AG09319 (cell line): ENCODE measurements at regions not wholly inside any gene's neighbourhood (a gene's known extent, or its start where the extent isn't known, plus 50 kb on each side); places are given as distances from the start of the nearest gene placed in this dataset.

Experiments
- DNase-seq: peaks from one replicate; pipeline ENCODE4 v3.0.0-alpha.2; 2010; ENCODE audit warnings: low read depth; ENCODE audit errors: extremely low read depth
- TF ChIP-seq, protein P1 (sequence below): IDR thresholded peaks from 2 replicates; pipeline ENCODE4 v1.5.1; 2011; ENCODE audit warnings: low read depth, mild to moderate bottlenecking, inconsistent platforms, low read length, moderate library complexity

GRCh38 chr9:79384501-79384900, 187.3 kb upstream of the TLE4 start:
- DNase-seq, result no peak
- TF ChIP-seq, protein P1, sequence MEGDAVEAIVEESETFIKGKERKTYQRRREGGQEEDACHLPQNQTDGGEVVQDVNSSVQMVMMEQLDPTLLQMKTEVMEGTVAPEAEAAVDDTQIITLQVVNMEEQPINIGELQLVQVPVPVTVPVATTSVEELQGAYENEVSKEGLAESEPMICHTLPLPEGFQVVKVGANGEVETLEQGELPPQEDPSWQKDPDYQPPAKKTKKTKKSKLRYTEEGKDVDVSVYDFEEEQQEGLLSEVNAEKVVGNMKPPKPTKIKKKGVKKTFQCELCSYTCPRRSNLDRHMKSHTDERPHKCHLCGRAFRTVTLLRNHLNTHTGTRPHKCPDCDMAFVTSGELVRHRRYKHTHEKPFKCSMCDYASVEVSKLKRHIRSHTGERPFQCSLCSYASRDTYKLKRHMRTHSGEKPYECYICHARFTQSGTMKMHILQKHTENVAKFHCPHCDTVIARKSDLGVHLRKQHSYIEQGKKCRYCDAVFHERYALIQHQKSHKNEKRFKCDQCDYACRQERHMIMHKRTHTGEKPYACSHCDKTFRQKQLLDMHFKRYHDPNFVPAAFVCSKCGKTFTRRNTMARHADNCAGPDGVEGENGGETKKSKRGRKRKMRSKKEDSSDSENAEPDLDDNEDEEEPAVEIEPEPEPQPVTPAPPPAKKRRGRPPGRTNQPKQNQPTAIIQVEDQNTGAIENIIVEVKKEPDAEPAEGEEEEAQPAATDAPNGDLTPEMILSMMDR, result no peak

- TF ChIP-seq, protein P1, result no peak
- no peak for DNase-seq
Measured at GRCh38 chr9:79387101-79387835, 184.5 kb upstream of the TLE4 start.

- no peak for DNase-seq
- TF ChIP-seq, protein P1, result no peak
Measured at GRCh38 chr9:79390077-79390698, 181.6 kb upstream of the TLE4 start.

DNA sequence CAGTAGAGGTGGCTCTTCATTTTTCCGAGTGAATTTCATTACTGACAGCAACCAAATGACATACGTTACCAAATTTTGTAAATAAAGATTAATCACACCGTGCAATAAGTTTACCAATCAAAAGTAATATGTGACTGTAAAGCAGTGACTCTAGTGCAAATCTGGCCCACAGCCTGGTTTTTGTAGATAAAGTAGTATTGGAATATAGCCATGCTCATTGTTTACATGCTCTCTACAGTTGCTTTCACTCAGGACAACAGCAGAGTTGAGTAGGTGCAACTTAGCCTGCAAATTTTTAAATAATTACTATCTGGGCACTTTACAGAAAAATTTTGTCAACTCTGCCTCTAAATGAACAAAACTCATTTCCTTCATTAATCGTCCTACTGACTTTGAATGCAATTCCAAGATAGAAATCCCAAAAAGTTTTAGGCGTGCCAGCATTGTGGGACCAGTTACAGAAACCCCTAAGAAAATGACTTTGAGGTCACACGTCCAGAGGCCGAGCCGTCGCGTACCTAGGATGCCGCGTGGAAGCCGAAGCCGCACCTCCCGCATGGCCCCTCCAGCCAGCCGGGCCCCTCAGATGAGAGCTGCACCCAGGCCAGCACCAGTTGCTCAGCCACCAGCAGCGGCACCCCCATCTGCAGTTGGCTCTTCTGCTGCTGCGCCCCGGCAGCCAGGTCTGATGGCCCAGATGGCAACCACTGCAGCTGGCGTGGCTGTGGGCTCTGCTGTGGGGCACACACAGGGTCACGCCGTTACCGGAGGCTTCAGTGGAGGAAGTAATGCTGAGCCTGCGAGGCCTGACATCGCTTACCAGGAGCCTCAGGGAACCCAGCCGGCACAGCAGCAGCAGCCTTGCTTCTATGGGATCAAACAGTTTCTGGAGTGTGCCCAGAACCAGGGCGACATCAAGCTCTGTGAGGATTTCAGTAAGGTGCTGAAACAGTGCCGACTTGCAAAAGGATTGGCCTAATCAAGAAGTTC, 180.7 kb upstream of the TLE4 start:
- TF ChIP-seq, protein P1, result no peak
- DNase-seq, result no peak

DNA sequence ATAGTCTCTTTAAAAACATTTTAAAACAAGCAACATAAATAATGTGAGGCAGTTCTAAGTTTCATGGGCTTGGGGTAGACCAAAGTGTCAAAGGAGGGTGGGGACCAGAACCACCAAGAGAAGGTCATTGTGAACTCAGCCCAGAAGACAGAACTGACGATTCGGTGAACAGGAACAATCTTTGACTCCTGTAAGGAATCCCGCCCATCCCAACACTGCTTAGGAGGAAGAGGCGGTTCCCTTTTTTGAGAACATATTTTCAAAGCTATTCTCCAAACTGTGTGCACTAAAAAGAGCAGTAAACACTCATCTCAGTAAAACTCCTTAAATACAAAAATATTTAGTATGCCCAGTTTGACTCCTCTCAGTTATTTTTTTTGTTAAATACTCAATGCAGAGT, 176.5 kb upstream of the TLE4 start:
- no peak for DNase-seq

DNA sequence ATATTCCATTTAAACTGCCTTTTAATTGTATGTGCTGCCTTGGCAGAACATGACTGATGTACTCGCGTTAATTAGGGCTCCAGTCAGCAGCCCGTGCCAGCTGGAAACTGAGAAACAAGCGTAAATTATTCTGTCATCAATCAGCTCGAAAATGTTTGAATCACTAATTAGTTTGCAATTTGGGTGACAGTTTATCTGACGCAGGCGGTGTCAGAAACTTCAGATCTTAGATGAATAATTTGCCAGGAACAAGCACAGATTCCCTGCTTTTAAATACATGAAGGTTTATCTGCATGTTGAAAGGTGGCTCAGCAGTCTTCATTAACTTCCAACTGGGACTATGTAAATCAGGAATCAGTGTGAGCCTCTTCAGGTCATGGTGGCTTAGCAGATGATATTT, 176.0 kb upstream of the TLE4 start:
- DNase-seq, result no peak
- TF ChIP-seq, protein P1, result no peak

More for the DNA sequence above, 176.5 kb upstream of the TLE4 start:
- TF ChIP-seq, protein P1, result no peak
